Suppressor macrophage (primary cell): ENCODE measurements at regions not wholly inside any gene's neighbourhood (a gene's known extent, or its start where the extent isn't known, plus 50 kb on each side); places are given as distances from the start of the nearest gene placed in this dataset.
A peak's percentile ranks its signal among the peaks of the same experiment; 100 is the strongest.
"Not testable (repeated sequence)": the region's sequence is repeated elsewhere in the genome, so short reads cannot be mapped to it uniquely, and the experiment has no call there.

Experiments used
- DNase-seq, 4 experiments: peaks; one replicate each; pipeline ENCODE4 v3.0.0-alpha.2; 2020 to 2022

DNA sequence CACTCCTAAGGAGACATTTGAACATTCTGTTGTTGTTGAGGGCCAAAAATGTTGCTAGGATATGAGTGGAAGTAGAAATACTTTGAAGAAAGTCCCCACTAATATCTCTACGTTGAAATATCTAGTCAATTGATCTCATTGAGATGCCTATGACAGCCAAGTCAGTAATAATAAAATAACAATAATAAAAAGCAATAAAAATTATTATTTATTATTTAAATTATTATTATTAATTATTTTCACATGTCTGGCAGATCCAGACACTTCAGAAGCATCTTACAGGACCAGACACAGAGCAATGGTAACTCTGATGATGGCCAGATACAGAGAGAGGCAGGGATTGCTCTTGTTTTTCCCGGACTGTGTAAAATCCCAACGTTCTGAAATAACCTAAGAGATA lies 143.5 kb upstream of the PALMD start:
- DNase-seq = no peak

DNA sequence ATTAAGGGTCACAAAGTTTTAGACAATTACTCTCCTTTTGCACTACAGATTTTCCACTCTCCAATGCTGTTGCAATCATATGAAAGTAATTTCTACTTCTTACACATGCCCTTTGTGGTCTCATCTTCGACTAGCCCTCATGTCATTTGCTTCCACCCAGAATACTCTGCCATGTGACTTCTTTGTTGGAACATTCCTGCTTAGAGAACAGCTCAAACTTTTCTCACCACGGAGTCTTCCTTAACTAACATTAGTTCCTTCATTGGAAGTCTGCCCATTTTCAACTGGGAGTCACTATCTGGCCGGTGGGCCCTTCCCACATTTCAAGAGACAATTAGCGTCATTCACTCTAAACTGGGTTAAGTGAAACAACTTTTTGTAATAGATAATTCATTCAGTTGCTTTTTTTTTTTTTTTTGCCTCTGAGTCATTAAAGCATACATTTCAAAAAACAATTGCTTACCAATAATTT lies 142.6 kb upstream of the PALMD start:
- no peak for DNase-seq

DNA sequence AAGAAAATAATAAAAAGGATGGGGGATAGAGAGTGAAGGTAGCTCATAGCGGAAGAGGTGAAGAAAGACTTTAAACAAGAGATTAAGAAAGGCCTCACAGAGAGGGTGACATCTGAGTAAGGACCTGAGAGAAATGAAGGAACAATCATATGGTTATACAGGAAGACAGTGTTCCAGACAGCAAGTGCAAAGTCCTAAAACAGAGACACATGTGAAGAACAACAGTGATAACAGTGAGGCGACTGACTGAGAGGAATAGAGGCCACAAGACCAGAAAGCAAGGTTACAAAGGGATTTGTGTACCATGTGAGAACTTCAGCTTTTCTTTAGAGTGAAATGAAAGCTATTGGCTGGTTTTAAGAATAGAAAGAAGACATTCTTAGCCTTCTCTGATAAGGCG lies 141.6 kb upstream of the PALMD start:
- no peak for DNase-seq

DNA sequence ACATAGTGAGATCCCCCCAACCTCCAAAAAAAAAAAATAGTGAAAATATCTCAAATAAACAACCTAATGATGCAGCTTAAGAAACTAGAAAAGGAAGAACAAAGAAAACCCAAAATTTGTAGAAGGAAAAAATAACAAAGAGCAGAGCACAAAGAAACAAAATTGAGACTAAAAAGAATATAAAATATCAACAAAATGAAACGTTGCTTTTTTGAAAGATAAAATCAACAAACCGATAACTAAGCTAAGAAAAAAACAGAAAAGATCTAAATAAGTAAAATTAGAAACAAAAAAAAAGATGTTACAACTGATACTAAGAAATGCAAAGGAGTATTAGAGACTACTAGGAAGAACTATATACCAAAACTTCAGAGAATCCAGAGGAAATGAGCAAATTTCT lies 139.3 kb upstream of the PALMD start:
- DNase-seq = no peak

DNA sequence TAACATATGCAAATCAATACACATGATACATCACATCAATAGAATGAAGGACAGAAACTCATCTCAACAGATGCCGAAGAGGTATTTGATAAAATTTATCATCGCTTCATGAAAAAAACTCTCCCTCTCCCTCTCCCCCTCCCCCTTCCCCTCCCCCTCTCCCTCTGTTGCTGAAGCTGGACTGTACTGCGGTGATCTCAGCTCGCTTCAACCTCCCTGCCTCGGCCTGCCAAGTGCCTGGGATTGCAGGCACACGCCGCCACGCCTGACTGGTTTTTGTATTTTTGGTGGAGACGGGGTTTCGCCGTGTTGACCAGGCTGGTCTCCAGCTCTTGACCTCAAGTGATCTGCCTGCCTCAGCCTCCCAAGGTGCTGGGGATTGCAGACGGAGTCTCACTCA lies 138.5 kb upstream of the PALMD start:
- DNase-seq = not testable (repeated sequence)

DNA sequence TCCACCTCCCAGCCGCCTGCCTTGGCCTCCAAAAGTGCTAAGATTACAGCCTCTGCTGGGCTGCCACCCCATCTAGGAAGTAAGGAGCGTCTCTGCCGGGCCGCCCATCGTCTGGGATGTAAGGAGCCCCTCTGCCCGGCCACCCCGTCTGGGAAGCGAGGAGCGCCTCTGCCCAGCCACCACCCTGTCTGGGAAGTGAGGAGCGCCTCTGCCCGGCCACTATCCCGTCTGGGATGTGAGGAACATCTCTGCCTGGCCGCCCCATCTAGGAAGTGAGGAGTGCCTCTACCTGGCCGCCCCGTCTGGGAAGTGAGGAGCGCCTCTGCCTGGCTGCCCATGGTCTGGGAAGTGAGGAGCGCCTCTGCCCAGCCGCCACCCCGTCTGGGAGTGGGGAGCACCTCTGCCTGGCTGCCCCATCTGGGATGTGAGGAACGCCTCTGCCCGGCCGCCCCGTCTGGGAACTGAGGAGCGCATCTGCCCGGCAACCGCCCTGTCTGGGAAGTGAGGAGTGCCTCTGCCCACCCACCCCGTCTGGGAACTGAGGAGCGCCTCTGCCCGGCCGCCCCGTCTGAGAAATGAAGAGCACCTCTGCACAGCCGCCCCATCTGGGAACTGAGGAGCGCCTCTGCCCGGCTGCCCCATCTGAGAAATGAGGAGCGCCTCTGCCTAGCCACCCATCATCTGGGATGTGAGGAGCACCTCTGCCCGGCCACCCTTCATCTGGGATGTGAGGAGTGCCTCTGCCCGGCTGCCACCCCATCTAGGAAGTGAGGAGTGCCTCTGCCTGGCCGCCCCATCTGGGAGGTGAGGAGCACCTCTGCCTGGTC lies 137.8 kb upstream of the PALMD start:
- no peak for DNase-seq

DNA sequence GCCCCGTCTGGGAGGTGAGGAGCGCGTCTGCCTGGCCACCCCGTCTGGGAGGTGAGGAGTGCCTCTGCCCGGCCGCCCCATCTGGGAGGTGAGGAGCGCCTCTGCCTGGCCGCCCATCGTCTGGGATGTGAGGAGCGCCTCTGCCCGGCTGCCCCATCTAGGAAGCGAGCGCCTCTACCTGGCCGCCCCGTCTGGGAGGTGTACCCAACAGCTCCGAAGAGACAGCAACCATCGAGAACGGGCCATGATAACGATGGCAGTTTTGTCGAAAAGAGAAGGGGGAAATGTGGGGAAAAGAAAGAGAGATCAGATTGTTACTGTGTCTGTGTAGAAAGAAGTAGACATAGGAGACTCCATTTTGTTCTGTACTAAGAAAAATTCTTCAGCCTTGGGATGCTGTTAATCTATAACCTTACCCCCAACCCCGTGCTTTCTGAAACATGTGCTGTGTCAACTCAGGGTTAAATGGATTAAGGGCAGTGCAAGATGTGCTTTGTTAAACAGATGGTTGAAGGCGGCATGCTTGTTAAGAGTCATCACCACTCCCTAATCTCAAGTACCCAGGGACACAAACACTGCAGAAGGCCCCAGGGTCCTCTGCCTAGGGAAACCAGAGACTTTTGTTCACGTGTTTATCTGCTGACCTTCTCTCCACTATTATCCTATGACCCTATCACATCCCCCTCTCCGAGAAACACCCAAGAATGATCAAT lies 137.0 kb upstream of the PALMD start:
- not testable (repeated sequence) for DNase-seq

DNA sequence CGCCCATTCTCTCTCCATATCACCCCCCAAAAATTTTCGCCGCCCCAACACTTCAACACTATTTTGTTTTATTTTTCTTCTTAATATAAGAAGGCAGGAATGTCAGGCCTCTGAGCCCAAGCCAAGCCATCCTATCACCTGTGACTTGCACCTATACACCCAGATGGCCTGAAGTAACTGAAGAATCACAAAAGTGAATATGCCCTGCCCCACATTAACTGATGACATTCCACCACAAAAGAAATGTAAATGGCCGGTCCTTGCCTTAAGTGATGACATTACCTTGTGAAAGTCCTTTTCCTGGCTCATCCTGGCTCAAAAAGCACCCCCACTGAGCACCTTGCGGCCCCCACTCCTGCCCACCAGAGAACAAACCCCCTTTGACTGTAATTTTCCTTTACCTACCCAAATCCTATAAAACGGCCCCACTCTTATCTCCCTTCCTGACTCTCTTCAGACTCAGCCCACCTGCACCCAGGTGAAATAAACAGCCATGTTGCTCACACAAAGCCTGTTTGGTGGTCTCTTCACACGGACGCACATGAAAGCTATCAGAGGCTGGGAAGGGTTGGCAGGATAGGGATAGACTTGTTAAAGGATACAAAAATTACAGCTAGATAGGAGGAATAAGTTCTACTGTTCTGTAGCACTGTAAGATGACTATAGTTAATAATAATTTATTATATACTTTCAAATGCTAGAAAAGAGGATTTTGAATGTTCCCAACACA lies 130.9 kb upstream of the PALMD start:
- not testable (repeated sequence) for DNase-seq

DNA sequence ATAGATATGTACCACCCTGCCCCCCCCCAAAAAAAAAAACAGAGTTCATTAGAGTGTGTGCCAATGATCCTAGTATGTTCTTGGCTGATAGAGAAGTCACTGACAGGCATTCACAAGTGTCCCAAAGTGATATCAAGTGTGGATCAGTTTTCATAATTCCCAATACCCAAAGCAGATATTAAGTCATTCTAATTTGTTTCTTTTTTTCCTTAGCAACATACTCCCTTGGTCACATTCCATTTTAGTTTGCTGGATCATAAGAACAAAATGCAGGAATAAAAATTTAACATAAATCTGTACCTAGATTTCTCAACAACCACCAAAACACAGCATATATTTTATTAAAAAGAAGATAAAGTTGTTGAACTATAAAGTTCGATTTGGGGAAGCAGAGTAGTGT lies 129.8 kb upstream of the PALMD start:
- DNase-seq = no peak

DNA sequence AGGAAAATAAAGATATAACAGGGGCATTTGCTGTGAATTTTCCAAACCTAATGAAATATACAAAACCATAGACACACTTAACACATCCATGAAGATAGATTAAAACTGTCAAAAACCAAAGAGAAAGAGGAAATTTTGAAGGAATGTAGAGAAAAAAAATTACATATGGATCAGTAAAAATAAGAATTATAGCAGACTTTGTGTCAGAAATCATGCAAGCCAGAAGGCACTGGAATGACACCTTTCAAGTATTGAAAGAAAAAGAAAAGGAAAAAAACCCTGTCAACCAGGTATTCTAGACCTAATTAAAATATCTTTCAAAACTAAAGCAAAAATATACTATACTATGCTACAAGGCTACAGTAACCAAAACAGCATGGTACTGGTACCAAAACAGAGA lies 125.8 kb upstream of the PALMD start:
- DNase-seq = no peak

DNA sequence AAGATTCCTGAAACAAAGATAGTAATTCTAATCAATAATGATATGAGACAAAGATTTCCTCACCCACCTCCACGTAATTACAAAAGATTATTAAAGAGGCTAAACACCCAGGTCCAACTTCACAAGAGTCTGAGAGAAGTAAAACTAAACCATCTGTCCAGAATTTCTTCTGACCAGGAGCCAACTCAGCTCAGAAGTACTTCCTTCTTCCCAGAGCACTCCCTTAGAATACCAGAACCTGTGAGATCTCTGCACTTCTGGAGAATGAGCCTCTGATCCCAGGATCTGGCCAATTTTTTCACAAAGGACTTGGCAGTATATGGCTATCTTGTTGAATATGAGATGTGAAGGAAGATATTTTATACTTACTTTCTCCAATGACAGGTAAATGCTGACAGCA lies 120.6 kb upstream of the PALMD start:
- no peak for DNase-seq

DNA sequence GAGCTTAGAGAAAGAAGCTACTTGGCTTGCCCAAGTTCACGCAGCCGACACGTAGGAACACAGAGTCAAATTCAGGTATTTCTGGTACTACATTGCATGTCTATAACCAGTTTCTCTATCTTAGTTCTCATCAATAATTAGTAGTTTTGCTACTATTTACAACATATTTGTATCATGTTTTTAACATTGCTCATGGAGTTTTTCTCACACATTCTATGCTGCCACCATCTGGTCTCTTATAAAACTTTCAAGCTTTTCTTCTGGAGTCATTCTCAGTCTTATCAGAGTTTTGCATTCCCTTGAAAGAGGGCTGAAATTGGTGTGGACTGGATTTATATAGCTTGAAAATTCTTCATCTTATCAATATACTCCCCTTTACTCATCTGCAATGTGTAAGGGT lies 118.8 kb upstream of the PALMD start:
- DNase-seq = peak in 1 of 4 experiments; percentile 2

DNA sequence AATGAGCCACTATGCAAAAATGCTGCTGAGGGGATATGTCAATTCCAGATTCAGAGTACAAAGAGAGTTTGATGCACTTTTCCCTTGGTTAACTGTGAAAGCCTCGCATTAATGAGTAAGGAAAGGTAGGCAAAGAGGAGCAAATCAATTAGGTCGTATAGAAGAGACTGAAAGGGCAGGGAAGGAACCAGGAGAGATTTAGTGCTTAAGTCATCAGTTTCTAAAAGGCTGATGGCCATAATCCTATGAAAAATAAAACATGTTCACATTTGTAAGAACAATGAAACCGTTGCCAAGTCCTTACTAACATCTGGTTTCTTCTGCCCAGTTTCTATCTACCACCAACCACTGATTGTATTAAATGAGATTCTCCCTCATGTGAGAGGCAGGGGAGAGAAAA lies 118.4 kb upstream of the PALMD start:
- DNase-seq = no peak

DNA sequence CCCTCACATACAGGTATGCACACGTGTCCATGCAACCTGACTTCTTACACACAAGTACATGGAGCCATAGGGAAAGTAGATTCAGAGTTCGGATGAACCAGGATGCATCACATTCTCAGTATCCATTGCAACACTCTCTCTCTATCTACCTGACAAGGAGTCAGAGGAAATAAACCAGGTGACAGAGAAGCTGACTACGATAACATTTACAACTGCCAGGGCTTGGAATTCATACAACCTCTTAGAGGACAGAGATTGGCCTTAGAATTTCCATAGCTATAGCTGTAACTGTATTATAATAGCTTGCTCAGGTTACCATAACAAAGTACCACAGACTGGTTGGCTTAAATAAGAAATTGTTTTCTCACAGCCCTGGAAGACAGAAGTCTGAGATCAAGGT lies 116.9 kb upstream of the PALMD start:
- DNase-seq = no peak

DNA sequence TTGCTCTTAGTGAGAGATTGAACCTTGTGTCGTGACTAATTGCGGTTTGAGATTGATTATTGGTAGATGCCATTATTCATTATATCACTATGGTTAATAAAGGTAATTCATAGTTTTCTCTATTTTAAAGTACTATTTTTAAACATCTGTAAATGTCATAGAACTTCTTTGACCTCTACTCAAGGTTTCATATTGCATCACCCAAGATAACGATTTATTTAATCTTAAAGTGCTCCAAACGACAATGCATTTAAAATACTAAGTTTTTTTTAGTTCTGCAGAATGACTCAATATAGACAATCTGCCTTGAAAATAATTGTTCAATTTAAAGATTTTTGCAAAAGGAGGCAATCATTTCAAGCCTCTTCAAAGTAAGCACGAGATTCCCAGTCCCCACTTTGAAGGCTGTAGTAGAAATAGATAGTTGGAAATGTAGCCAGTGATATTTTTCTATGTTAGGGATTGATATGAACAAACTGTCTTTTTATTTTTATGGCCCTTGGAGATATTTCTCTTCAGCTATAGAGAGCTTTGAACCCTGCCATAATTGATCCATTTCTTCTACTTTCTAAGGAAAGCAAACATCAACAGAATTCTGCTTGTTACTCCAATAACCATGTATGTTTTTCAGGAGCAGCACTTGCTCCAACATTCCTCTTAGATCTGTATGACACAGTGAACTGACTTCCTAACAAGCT lies 114.2 kb upstream of the PALMD start:
- no peak for DNase-seq

DNA sequence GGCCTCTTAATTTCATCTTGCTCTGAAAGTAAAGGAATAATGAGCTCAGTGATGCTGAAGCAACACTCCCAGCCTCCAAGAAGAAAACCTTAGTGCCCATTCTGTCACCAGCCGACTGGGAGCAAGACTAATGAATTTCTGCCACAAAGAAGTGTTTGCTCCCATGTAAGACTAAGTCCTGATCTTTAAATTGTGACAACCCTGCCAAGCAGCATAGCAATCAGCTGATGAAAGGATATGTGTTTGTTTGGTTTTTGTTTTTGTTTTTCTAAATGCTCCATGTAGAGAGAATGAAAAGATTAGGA lies 113.7 kb upstream of the PALMD start:
- DNase-seq = no peak

DNA sequence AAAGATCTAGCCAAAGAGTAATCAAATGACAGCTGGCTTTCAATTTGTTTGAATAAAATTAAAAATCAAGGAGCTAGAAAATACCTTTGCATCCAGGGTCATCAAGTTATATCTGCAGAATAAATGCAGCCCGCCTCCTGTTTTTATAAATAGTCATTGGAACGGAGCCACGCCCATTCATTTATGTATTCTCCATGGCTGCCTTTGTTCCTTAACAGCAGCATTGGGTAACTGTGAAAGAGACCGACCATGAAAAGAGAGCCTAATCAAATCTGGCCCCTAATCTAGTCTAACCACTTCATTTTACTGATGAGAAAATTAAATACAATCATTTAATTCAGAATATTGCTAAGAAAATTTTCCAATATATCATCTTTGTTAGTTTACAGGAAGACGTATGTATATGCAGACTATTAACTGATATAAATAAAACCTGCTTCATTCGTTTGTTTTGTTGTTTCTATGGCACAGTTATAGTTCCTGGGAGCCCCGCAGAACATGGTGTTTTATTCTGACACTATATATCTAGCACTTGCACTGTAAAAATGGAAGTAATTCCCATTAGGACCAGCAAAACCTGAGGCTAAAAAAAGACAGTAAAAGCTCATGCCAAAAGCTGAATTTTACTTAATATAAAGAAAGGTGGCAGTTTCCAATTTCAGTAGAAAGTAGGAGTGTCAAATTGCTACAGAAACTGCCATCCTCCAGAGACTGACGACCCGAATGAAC lies 111.8 kb upstream of the PALMD start:
- no peak for DNase-seq

DNA sequence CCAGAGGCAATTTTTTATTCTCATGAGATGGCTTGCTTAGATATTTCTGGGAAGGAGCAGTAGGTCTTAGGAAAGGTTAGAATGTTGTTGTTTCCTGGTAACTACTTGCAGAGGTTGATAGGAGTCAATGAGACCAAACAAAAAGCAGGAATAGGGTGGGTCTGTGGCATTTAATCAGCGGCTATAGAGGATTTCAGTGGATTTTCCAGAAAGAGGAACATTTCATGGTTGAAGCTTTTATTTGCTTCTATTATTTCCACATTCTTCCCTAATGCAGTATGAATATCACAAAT lies 111.3 kb upstream of the PALMD start:
- DNase-seq = no peak

DNA sequence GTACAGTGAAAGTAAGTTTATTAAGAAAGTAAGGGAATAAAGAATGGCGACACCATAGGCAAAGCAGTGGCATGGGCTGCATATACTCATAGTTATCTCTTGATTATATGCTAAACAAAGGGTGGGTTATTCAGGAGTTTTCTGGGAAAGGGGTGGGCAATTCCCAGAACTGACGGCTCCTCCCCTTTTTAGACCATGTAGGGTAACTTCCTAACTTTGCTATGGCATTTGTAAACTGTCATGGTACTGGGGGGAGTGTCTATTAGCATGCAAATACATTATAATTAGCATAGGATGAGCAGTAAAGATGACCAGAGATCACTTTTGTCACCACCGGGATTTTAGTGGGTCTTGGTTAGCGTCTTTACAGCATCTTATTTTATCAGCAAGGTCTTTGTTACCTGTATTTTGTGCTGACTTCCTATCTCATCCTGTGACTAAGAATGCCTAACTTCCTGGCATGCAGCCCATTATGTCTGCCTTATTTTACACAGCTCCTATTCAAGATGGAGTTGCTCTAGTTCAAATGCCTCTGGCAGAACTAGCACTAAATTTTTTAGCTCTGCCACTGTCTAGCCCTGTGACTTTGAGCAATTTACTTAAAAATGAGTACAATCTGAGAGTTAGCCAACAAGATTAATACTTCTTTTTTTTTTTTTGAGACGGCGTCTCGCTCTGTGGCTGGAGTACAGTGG lies 110.3 kb upstream of the PALMD start:
- no peak for DNase-seq

DNA sequence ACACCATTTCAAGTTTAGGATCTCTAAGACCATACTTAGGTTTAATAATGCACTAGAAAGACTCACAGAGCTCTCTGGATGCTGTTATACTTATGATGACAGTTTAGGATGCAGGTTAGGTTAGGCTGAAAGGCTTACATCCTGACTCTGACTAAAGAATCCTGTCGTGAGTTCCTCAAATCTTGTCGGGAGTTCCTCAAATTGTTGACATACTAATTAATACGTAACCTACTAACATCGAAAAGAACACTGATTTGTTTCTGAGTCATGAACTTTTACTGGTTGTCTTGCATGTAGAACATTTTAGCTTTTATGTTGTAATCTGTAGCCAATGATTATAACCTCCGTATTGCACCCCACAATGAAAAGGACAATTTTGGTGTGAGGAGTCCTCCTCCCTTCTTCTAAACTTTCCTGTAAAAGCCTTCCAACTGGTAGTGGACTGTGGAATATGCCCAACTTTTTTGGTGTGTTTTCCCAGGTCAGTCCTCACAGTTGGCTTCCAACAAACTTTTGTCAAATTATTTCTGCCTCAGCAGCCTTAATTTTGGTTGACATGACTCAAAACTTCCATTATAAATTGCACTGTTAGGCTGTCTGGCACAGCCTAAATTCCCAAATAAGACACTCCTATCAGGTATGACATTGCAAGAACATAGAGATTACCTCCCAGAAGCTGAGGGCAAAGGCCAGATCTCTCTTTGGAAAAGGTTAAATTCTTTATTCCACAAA lies 107.9 kb upstream of the PALMD start:
- peak in 2 of 4 experiments; percentile 1 to 2 for DNase-seq

DNA sequence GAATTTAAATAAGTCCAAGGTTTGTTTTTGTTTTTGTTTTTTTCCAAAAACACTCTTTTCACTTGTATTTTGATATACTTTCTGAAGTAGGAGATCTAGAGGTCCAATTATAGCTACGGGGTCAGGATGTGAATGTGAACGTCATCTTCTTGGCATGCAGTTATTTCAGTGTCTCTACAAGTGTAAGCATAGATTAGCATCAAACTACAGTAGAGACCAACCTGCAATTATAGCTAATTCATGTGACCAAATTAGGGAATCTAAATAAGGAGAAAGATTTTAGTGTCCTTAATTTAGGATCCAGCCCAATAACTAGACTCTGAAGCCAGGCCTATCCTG lies 107.3 kb upstream of the PALMD start:
- no peak for DNase-seq
